Ascending aorta (tissue), 2 donors: ENCODE measurements at regions not wholly inside any gene's neighbourhood (a gene's known extent, or its start where the extent isn't known, plus 50 kb on each side); places are given as distances from the start of the nearest gene placed in this dataset.

Experiments used
- DNase-seq, 2 donors: peaks; one replicate each; pipeline ENCODE4 v3.0.0-alpha.2; 2019; ENCODE audit warnings: low spot score in 2 of 2
- H3K27ac ChIP-seq, 2 donors: fragments of 200-600 bp; sonication (generic); one replicate each; pipeline ENCODE4 v1.5.1; 2016 to 2017; ENCODE audit warnings: mild to moderate bottlenecking in 1 of 2
- H3K27me3 ChIP-seq: fragments of 200-600 bp; sonication (generic); one replicate; pipeline ENCODE4 v1.5.1; 2017
- H3K36me3 ChIP-seq, 2 donors: fragments of 200-600 bp; sonication (generic); one replicate each; pipeline ENCODE4 v1.5.1; 2016
- H3K4me1 ChIP-seq, 2 donors: fragments of 200-600 bp; sonication (generic); one replicate each; pipeline ENCODE4 v1.5.1; 2016 to 2017; ENCODE audit warnings: mild to moderate bottlenecking in 1 of 2
- H3K4me3 ChIP-seq, 2 donors: fragments of 200-600 bp; sonication (generic); one replicate each; pipeline ENCODE4 v1.5.1; 2016 to 2017; ENCODE audit warnings: mild to moderate bottlenecking in 1 of 2
- H3K9me3 ChIP-seq, 2 donors: fragments of 200-600 bp; sonication (generic); one replicate each; pipeline ENCODE4 v1.5.1; 2016
- intact Hi-C: fragments of 100-400 bp; cut with DNase I; formaldehyde crosslinking; loops from one replicate; pipeline ENCODE4 v1.15.1; 2023
- TF ChIP-seq, protein P1 (sequence below), 3 experiments: fragments of 200-600 bp in 2 of 3; fragments of 450-650 bp in 1 of 3; sonication (generic) in 2 of 3; IDR thresholded peaks; one replicate each; pipeline ENCODE4 v1.5.1; 2016 to 2019; ENCODE audit warnings: antibody characterized with exemption in 3 of 3, mild to moderate bottlenecking in 1 of 3, moderate library complexity in 1 of 3

GRCh38 chr9:129410226-129410625, 210.7 kb downstream of the C9orf50 start:
- no peaks in the 10 kb centered on the region for H3K27me3 ChIP-seq
- H3K36me3 ChIP-seq = no peaks in the 10 kb centered on the region
- TF ChIP-seq, protein P1, sequence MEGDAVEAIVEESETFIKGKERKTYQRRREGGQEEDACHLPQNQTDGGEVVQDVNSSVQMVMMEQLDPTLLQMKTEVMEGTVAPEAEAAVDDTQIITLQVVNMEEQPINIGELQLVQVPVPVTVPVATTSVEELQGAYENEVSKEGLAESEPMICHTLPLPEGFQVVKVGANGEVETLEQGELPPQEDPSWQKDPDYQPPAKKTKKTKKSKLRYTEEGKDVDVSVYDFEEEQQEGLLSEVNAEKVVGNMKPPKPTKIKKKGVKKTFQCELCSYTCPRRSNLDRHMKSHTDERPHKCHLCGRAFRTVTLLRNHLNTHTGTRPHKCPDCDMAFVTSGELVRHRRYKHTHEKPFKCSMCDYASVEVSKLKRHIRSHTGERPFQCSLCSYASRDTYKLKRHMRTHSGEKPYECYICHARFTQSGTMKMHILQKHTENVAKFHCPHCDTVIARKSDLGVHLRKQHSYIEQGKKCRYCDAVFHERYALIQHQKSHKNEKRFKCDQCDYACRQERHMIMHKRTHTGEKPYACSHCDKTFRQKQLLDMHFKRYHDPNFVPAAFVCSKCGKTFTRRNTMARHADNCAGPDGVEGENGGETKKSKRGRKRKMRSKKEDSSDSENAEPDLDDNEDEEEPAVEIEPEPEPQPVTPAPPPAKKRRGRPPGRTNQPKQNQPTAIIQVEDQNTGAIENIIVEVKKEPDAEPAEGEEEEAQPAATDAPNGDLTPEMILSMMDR (IDR thresholded peaks at IDR 0.05) = no peak
- intact Hi-C loops = no loop called here
- H3K4me1 ChIP-seq = peaks cover 12 to 28% of the 10 kb centered on the region in 2 donors
- H3K9me3 ChIP-seq = no peaks in the 10 kb centered on the region
- no peak overlapping the region for H3K4me3 ChIP-seq
- no peak for DNase-seq
- no peak overlapping the region for H3K27ac ChIP-seq

GRCh38 chr9:129408535-129409215, 212.2 kb downstream of the C9orf50 start:
- peaks cover 7 to 16% of the 10 kb centered on the region in 2 donors for H3K4me1 ChIP-seq
- DNase-seq = no peak
- intact Hi-C loops = no loop called here

GRCh38 chr9:129407905-129408452, 212.9 kb downstream of the C9orf50 start:
- no peaks in the 10 kb centered on the region for H3K27me3 ChIP-seq

More at GRCh38 chr9:129408535-129409215, 212.2 kb downstream of the C9orf50 start:
- H3K27ac ChIP-seq = peak overlapping the region in 1 of 2 donors; percentile 30
- no peaks in the 10 kb centered on the region for H3K9me3 ChIP-seq
- H3K4me3 ChIP-seq = no peak overlapping the region
- TF ChIP-seq, protein P1 (IDR thresholded peaks at IDR 0.05) = no peak
- no peaks in the 10 kb centered on the region for H3K27me3 ChIP-seq
- H3K36me3 ChIP-seq = no peaks in the 10 kb centered on the region

GRCh38 chr9:129406278-129407225, 214.3 kb downstream of the C9orf50 start:
- TF ChIP-seq, protein P1 (IDR thresholded peaks at IDR 0.05) = no peak
- no peak for DNase-seq
- Histone ChIP-seq H3K4me1 (peaks cover 4 to 20% of the 10 kb centered on the region in 2 donors), H3K36me3 (no peaks in the 10 kb centered on the region), H3K27me3 (no peaks in the 10 kb centered on the region), H3K9me3 (no peaks in the 10 kb centered on the region), H3K4me3 (no peak overlapping the region), H3K27ac (no peak overlapping the region)
- intact Hi-C loops = no loop called here

More at GRCh38 chr9:129407905-129408452, 212.9 kb downstream of the C9orf50 start:
- Histone ChIP-seq H3K9me3 (no peaks in the 10 kb centered on the region), H3K36me3 (no peaks in the 10 kb centered on the region), H3K27ac (no peak overlapping the region), H3K4me1 (peaks cover 7 to 20% of the 10 kb centered on the region in 2 donors), H3K4me3 (no peak overlapping the region)
- intact Hi-C loops = no loop called here
- DNase-seq = no peak
- TF ChIP-seq, protein P1 (IDR thresholded peaks at IDR 0.05) = no peak

- H3K27me3 ChIP-seq = no peaks in the 10 kb centered on the region
- intact Hi-C loops = no loop called here
- H3K27ac ChIP-seq = no peak overlapping the region
- no peaks in the 10 kb centered on the region for H3K9me3 ChIP-seq
- no peak overlapping the region for H3K4me3 ChIP-seq
- TF ChIP-seq, protein P1 (IDR thresholded peaks at IDR 0.05) = no peak
- no peaks in the 10 kb centered on the region for H3K36me3 ChIP-seq
- DNase-seq = no peak
- peaks cover 4 to 20% of the 10 kb centered on the region in 2 donors for H3K4me1 ChIP-seq
These were observed 215.1 kb downstream of the C9orf50 start for GRCh38 chr9:129405827-129406213.
